ENCODE measurements at regions not wholly inside any gene's neighbourhood (a gene's known extent, or its start where the extent isn't known, plus 50 kb on each side); places are given as distances from the start of the nearest gene placed in this dataset.

GRCh38 chr7:25894002-25894901, 257.7 kb upstream of the NFE2L3 start:
- in situ Hi-C loops (cut with MboI; ENCODE audit: low sequenced_read_pairs in 4 of 4): loop anchor here (5.0 to 25.0 kb wide), 7 partner anchors 161 to 771 kb away; partner anchors contain the start of genes CBX3 (in 1 of the 4) and HNRNPA2B1 (in 1 of the 4)
- no peak for TF ChIP-seq POLR2A (IDR thresholded peaks at IDR 0.05)
- TF ChIP-seq, protein P1, sequence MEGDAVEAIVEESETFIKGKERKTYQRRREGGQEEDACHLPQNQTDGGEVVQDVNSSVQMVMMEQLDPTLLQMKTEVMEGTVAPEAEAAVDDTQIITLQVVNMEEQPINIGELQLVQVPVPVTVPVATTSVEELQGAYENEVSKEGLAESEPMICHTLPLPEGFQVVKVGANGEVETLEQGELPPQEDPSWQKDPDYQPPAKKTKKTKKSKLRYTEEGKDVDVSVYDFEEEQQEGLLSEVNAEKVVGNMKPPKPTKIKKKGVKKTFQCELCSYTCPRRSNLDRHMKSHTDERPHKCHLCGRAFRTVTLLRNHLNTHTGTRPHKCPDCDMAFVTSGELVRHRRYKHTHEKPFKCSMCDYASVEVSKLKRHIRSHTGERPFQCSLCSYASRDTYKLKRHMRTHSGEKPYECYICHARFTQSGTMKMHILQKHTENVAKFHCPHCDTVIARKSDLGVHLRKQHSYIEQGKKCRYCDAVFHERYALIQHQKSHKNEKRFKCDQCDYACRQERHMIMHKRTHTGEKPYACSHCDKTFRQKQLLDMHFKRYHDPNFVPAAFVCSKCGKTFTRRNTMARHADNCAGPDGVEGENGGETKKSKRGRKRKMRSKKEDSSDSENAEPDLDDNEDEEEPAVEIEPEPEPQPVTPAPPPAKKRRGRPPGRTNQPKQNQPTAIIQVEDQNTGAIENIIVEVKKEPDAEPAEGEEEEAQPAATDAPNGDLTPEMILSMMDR (IDR thresholded peaks at IDR 0.05 in 4 of 5, conservative IDR thresholded peaks at IDR 0.05 in 1 of 5): no peak
- intact Hi-C loops (cut with DNase I; ENCODE audit: low total_unique reads): loop anchor here (5.0 kb wide), 2 partner anchors 308 to 773 kb away; partner anchors contain the start of genes CBX3 and HNRNPA2B1

DNA sequence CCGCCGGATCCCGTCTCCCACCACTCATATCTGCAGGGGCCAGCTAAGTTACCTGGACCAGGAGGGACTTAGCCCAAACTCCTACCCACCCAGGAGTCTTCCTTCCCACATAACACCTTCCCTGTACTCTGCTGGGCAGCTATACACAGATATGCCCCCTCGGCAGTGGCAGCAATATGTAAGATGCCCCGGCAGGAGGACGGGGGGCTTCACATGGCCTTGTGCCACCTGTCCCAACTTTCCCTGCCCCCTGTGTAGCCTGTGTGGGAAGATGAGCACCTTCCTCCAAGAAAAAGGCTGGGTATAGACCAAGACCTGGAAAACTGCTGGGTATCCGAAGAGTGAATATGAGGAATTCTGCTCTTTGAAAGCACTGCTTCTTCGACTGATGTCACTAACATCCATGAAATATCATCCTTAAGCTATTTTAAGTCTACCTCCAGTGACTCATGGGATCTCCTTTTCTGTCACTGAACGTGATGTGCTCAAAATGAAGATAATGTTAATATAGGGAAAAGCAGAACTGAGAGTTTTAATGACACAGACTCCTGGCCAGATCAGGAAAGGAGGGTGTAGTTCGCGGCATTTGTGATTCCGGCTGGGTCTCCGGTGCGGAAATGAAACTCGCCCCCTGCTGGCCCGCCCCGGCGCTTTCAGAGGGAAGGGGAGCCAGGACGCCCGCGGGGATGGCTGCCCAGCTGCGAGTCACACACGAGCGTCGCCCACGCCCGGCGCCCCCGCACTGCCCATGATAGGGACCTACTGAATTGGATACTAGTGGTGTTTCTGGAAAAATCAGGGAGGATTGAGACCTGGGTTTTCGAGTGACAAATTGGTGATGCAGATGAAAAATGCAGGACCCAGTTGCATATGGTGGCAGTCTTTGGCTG, 256.9 kb upstream of the NFE2L3 start:
- no peak for TF ChIP-seq POLR2A (IDR thresholded peaks at IDR 0.05)
- TF ChIP-seq, protein P1 (IDR thresholded peaks at IDR 0.05 in 4 of 5, conservative IDR thresholded peaks at IDR 0.05 in 1 of 5): peak; percentile 50 to 84 (median 72)
- Histone ChIP-seq H3K4me3 (peak overlapping the region; percentile 38 to 62 (median 47)), H3K36me3 (no peaks in the 10 kb centered on the region), H3K27me3 (no peaks in the 10 kb centered on the region), H3K9me3 (no peaks in the 10 kb centered on the region), H3K4me1 (peaks cover 7 to 9% of the 10 kb centered on the region in 2 donors), H3K27ac (peak overlapping the region; percentile 26 to 61 (median 54))
- intact Hi-C loops (cut with DNase I; ENCODE audit: low total_unique reads): loop anchor here (5.0 kb wide), 3 partner anchors 57 to 772 kb away; partner anchors contain the start of genes CBX3 and HNRNPA2B1
- peak; percentile 21 to 61 for DNase-seq
- ATAC-seq: peak; percentile 67 to 73
- in situ Hi-C loops (cut with MboI; ENCODE audit: low sequenced_read_pairs in 4 of 4): loop anchor here (5.0 to 25.0 kb wide), 7 partner anchors 160 to 770 kb away; partner anchors contain the start of genes CBX3 (in 1 of the 4) and HNRNPA2B1 (in 1 of the 4)

More at GRCh38 chr7:25894002-25894901, 257.7 kb upstream of the NFE2L3 start:
- ATAC-seq: peak; percentile 46 to 75
- no peaks in the 10 kb centered on the region for H3K9me3 ChIP-seq
- H3K4me1 ChIP-seq: peaks cover 7 to 9% of the 10 kb centered on the region in 2 donors
- no peaks in the 10 kb centered on the region for H3K27me3 ChIP-seq
- DNase-seq: peak; percentile 5 to 67
- peak overlapping the region in 2 of 4 donors; percentile 58 to 61 for H3K27ac ChIP-seq
- H3K4me3 ChIP-seq: no peak overlapping the region
- H3K36me3 ChIP-seq: no peaks in the 10 kb centered on the region

DNA sequence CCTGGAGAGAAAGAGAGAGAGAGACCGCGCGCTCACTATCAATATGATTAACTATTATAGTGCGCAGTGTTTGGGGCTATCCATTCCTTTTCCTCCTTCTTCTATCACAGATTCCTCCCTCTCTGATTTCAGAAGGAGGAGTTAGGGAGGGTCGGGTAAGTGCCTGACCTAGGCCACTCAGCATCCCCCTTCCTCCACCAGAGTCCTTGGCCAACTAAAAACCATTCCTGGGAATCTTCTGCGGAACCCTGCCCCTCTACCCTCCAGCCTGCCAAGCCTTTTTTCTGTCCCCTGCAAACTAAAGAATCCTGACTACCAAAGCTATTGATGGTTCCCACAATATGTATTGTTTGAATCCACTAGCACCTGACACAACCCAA, 256.2 kb upstream of the NFE2L3 start:
- Histone ChIP-seq H3K27ac (peak overlapping the region in 1 of 4 donors; percentile 58), H3K4me3 (peak overlapping the region; percentile 38 to 62 (median 47)), H3K36me3 (no peaks in the 10 kb centered on the region), H3K27me3 (no peaks in the 10 kb centered on the region), H3K9me3 (no peaks in the 10 kb centered on the region), H3K4me1 (peaks cover 7 to 9% of the 10 kb centered on the region in 2 donors)
- no peak for ATAC-seq
- in situ Hi-C loops (cut with MboI; ENCODE audit: low sequenced_read_pairs in 4 of 4) (loop anchor here (10.0 to 25.0 kb wide), 4 partner anchors 159 to 769 kb away; partner anchors contain the start of genes CBX3 (in 1 of the 4) and HNRNPA2B1 (in 1 of the 4)), intact Hi-C loops (cut with DNase I; ENCODE audit: low total_unique reads) (loop anchor here (5.0 kb wide), 1 partner anchor 57 kb away; no protein-coding TSS in a partner anchor)
- TF ChIP-seq POLR2A (IDR thresholded peaks at IDR 0.05): no peak
- TF ChIP-seq, protein P1 (IDR thresholded peaks at IDR 0.05 in 4 of 5, conservative IDR thresholded peaks at IDR 0.05 in 1 of 5): no peak
- no peak for DNase-seq

DNA sequence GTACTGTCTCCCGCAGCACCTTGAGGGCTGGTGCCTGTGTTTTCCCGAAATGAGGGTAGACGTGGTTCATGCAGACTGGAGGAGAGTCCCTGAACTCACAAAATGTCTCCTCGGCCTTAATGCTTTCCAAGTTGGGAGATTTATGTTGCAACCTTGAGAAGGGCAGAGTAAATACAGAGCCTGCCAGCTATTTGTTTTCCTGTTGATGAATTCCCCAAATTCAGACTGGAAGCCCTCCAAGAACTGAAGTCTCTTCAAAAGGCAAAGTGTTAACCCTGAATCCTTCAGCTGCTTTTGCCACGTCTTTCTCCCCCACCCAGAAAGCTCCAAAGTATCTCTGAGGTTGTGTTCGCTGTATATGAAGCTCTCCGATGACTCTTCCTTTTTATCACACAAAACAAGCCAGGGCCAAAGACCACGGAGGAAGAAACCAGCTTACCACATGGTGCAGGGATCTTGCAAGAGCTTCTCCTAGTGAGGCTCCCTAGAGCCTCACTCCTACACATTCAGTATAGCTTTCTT, 254.7 kb upstream of the NFE2L3 start:
- no peaks in the 10 kb centered on the region for H3K9me3 ChIP-seq
- H3K36me3 ChIP-seq: no peaks in the 10 kb centered on the region
- in situ Hi-C loops (cut with MboI; ENCODE audit: low sequenced_read_pairs in 4 of 4): loop anchor here (10.0 to 25.0 kb wide), 4 partner anchors 157 to 767 kb away; partner anchors contain the start of genes CBX3 (in 1 of the 4) and HNRNPA2B1 (in 1 of the 4)
- no peak for DNase-seq
- intact Hi-C loops (cut with DNase I; ENCODE audit: low total_unique reads): loop anchor here (5.0 kb wide), 1 partner anchor 55 kb away; no protein-coding TSS in a partner anchor
- H3K27ac ChIP-seq: no peak overlapping the region
- no peak overlapping the region for H3K4me3 ChIP-seq
- no peaks in the 10 kb centered on the region for H3K27me3 ChIP-seq
- H3K4me1 ChIP-seq: peaks cover 7 to 9% of the 10 kb centered on the region in 2 donors
- TF ChIP-seq, protein P1 (IDR thresholded peaks at IDR 0.05 in 4 of 5, conservative IDR thresholded peaks at IDR 0.05 in 1 of 5): no peak
- TF ChIP-seq POLR2A (IDR thresholded peaks at IDR 0.05): no peak
- ATAC-seq: no peak

All from gastrocnemius medialis (tissue), 4 donors.